Large intestine (tissue), 3 donors: ENCODE measurements at regions not wholly inside any gene's neighbourhood (a gene's known extent, or its start where the extent isn't known, plus 50 kb on each side); places are given as distances from the start of the nearest gene placed in this dataset.

Experiments
- DNase-seq, 2 donors: peaks; one replicate each; pipeline versions ENCODE4 v3.0.0 to v3.0.0-alpha.2; 2013
- H3K27ac ChIP-seq: one replicate; pipeline ENCODE4 v1.5.1; 2013; ENCODE audit warnings: low read length
- H3K27me3 ChIP-seq: 2 replicates; pipeline ENCODE4 v1.6.1; 2013; ENCODE audit warnings: low read length; ENCODE audit not compliant: control insufficient read depth, insufficient read depth
- H3K36me3 ChIP-seq: 2 replicates; pipeline ENCODE4 v1.6.1; 2013; ENCODE audit warnings: low read length; ENCODE audit not compliant: control insufficient read depth, insufficient read depth
- H3K4me1 ChIP-seq: one replicate; pipeline ENCODE4 v1.6.1; 2013; ENCODE audit warnings: low read length; ENCODE audit not compliant: control insufficient read depth, insufficient read depth
- H3K4me3 ChIP-seq: one replicate; pipeline ENCODE4 v1.5.1; 2013; ENCODE audit warnings: low read length
- H3K9me3 ChIP-seq: one replicate; pipeline ENCODE4 v1.6.1; 2013; ENCODE audit warnings: mild to moderate bottlenecking, low read depth, low read length, moderate library complexity; ENCODE audit not compliant: control insufficient read depth
- WGBS: methylation state at CpG from one replicate; pipeline ENCODE4 v1.1.5; 2013; ENCODE audit warnings: low lambda C conversion rate; ENCODE audit not compliant: insufficient coverage; 5-methylcytosine and 5-hydroxymethylcytosine counted together

DNA sequence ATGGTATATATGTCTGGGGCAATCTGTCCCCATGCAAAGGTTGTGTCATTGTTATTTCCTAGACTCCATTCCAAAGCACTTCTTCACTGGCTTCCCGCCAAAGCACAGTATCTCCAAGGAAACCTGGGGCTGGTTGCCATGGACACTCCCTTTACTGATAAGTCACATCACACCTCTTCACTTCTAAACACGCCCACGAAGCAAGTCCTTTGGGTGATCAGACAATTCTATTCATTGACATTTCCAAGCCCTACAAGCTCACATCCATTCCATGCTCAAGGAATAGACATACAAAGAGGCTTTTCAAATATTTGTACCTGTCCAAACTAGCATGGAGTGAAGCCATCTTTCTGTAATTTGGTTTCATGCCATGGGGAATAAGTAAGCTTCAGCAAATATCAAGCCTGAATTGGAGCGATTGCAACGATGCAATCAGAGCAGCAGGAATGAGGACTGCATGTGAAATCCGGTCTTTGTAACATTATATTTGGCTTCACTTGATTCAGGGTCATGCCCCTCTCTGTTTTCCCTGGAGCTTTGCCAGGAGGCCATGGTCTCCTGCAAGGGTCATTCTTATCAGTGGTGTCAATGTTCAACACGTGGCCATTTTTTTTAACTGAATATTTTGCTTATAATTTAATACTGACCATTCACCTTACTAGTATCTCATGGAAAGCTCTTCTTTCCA is 201.6 kb upstream of the TMC3 start:
- WGBS, result 14% methylated on average over 1 of the region's 7 CpGs
- Histone ChIP-seq H3K4me1 (no peaks in the 10 kb centered on the region), H3K27me3 (peaks cover 2% of the 10 kb centered on the region), H3K27ac (no peak overlapping the region), H3K4me3 (no peak overlapping the region), H3K9me3 (no peaks in the 10 kb centered on the region), H3K36me3 (no peaks in the 10 kb centered on the region)
- no peak for DNase-seq

DNA sequence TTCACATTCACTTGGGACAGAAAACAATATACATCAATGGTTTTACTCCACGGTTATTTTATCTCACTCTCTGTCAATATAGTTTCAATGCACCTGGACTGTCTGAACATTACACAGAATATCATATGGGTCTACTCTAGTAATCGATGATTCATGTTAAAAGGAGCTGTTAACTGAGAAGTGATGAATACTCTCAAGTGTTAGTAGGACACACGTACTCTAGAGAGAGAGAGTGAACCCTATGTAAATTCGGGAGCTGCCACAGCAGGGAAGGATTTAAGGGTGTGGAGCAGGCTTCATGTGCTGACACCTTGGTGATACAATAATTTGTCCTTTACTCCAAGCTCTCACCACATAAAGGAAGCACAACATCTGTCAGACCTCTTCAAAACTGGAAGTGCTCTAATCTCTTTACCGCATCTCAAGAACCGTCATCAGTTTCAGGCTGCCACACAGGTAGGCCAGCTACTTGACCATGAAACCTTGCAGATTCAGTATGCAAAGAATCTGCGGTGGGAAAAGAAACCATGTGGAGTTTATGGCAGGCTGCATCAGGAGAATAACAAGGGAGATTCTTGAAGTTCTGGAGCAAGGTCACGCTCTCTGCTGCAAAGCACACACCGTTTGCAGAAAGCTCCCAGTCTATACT is 199.2 kb upstream of the TMC3 start:
- DNase-seq, result no peak
- no peak overlapping the region for H3K27ac ChIP-seq
- no peak overlapping the region for H3K4me3 ChIP-seq
- no peaks in the 10 kb centered on the region for H3K9me3 ChIP-seq
- no peaks in the 10 kb centered on the region for H3K4me1 ChIP-seq
- H3K36me3 ChIP-seq, result no peaks in the 10 kb centered on the region
- H3K27me3 ChIP-seq, result peaks cover 2% of the 10 kb centered on the region
- WGBS, result 82% methylated on average over 3 of the region's 9 CpGs

DNA sequence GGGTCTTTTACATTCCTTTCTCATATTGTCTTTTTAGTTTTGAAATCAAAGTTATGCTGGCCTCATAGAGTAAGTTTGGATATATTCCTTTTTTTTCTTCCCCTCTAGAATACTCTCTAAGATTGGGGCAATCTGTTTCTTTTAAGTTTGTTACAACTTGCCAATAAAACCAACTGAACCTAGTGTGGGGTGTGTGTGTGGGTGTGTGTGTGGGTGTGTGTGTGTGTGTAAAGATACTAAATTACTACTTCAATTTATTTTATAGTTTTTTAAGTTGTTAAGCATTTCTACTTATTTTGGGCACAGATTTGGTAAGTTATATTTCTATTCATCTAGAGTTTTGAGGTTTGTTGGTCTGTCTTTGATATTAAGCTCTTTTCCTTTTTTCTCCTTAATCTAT is 198.2 kb upstream of the TMC3 start:
- Histone ChIP-seq H3K27me3 (peaks cover 2% of the 10 kb centered on the region), H3K4me3 (no peak overlapping the region)
- no peak for DNase-seq

DNA sequence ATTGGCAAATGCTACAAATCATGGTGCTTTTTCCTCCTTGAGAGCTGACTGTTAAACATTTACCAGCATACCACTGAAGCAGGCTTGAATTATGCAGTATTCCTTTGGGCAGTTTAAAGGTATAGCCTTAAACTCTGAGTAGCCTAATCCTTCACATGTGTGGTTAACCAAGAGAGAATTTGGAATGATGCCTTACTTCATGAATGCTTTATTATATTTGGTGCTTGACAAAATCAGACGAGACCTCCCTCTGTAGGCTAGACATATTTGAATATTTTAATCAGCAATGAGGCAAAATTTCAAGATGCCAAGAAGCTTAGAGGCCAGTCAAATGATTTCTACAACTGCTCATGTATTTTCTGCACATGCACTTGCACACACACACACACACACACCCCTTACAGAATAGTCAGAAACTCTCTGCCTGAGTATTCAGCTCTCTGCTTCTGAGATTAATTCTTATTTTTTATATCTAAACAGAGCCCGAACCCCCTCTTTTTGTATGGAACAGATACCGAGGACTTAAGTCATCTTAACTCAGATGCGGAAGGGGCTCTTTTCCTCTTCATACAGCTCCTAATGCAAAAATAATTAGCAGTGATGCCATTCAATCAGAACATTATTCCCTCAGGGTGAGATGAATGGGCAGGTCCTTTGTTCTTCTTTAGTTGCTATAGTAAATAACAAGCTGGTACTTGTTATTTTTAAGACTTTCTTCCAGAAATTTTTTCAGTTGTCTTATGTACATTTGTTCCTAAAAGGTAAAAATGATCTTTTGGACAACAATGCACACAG is 195.5 kb upstream of the TMC3 start:
- H3K9me3 ChIP-seq, result peaks cover 3% of the 10 kb centered on the region
- no peak overlapping the region for H3K4me3 ChIP-seq
- peaks cover 2% of the 10 kb centered on the region for H3K27me3 ChIP-seq
- no peak overlapping the region for H3K27ac ChIP-seq
- no peaks in the 10 kb centered on the region for H3K36me3 ChIP-seq
- H3K4me1 ChIP-seq, result no peaks in the 10 kb centered on the region
- 88% methylated on average over 3 of the region's 4 CpGs for WGBS
- DNase-seq, result no peak

More for the DNA sequence above, 198.2 kb upstream of the TMC3 start:
- H3K36me3 ChIP-seq, result no peaks in the 10 kb centered on the region
- H3K27ac ChIP-seq, result no peak overlapping the region
- H3K9me3 ChIP-seq, result no peaks in the 10 kb centered on the region
- no peaks in the 10 kb centered on the region for H3K4me1 ChIP-seq

DNA sequence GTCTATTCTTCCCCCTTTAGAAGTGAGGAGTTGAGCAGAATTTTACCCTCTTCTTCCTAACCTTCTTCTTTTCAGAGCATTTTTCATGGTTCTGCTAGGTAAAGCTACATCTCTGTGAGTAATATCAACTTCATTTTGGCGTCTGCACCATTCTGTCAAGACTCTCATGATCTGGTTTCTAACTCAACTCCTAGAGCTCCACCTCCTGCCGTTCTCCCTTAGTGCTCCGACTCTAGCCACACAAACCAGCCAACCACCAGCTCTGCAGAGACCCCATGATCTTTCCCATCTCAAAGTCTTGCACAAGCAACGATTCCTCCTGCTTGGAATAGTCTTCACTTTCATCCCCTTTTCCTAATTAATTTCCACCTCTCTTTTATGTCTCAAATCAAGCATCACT is 193.9 kb upstream of the TMC3 start:
- no peaks in the 10 kb centered on the region for H3K4me1 ChIP-seq
- DNase-seq, result no peak
- no peaks in the 10 kb centered on the region for H3K36me3 ChIP-seq
- H3K4me3 ChIP-seq, result no peak overlapping the region
- peaks cover 3% of the 10 kb centered on the region for H3K9me3 ChIP-seq
- 100% methylated on average over 1 of the region's 4 CpGs for WGBS
- no peak overlapping the region for H3K27ac ChIP-seq
- H3K27me3 ChIP-seq, result no peaks in the 10 kb centered on the region

DNA sequence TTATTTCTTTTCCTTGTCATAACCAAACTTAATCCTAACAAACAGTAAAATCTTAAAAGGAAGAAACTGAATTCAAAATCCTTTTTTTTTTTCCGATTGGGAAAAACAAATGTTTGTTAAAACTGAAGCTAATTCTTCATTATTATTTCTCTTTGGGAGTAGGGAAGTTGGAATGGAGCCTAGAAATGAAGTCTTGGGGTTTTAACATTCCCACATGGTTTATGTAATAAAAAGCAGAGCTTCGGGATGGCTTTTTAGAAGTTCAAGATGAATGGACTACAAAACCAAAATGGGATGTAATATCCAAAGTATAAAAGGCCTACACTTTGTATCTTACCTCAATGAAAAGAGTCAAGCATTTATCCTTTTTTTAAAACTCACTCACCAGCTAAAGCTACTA is 189.0 kb upstream of the TMC3 start:
- H3K27ac ChIP-seq, result no peak overlapping the region
- no peaks in the 10 kb centered on the region for H3K36me3 ChIP-seq
- H3K9me3 ChIP-seq, result peaks cover 3% of the 10 kb centered on the region
- 75% methylated on average over 2 of the region's 2 CpGs for WGBS
- H3K4me1 ChIP-seq, result no peaks in the 10 kb centered on the region
- DNase-seq, result no peak
- no peaks in the 10 kb centered on the region for H3K27me3 ChIP-seq
- no peak overlapping the region for H3K4me3 ChIP-seq

DNA sequence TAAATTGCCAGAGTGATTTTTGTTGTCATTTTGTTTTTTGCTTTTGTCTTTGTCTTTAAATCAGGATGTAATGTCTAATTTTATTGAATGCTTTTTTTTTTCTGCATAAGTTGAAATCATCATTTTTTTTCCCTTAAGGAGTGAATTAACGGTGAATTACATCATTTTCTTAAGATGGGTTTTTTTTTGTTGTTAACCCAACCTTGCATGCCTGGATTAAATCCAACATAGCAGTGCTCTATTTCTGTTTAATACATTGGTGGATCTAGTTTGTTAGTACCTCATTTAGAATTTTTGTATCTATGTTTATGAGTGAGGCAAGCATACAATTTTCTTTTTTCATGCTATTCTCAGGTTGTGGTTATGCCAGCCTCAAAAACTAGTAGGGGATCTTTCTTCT is 186.4 kb upstream of the TMC3 start:
- Histone ChIP-seq H3K4me1 (no peaks in the 10 kb centered on the region), H3K9me3 (peaks cover 3% of the 10 kb centered on the region), H3K27ac (no peak overlapping the region), H3K36me3 (no peaks in the 10 kb centered on the region), H3K4me3 (no peak overlapping the region), H3K27me3 (no peaks in the 10 kb centered on the region)
- WGBS, result 75% methylated on average over 1 of the region's 1 CpG
- DNase-seq, result no peak

DNA sequence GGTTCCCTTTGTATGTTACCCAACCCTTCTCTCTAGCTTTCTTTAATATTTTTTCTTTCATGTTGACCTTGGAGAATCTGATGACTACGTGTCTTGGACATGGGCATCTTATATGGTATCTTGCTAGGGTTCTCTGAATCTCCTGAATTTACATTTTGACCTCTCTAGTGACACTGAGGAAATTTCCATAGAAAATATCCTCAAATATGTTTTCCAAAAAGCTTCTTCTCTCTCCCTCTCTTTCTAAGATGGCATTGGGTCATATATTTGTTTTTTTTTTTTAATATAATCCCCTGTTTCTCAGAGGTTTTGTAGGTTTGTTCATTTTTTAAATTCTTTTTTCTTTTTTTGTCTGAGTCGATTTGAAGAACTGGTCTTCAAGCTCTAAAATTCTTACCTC is 184.0 kb upstream of the TMC3 start:
- 86% methylated on average over 2 of the region's 2 CpGs for WGBS
- no peaks in the 10 kb centered on the region for H3K4me1 ChIP-seq

DNA sequence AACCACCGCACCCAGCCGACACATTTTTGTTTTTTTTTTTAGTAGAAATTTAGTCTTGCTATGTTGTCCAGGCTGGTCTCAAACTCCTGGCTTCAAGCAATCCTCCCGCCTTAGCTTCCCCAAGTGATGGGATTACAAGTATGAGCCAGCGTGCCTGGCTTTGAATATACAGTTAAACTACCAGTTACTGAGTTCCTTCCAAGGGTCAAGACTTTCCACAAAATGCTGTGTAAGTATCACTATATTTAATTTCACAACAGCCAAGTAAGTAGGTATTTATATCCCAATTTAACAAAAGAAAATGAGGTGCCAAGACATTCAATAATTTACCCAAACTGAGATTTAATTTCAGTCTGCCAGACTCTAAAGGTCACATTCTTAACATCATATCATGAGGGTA is 181.3 kb upstream of the TMC3 start:
- no peak for DNase-seq
- Histone ChIP-seq H3K9me3 (no peaks in the 10 kb centered on the region), H3K36me3 (no peaks in the 10 kb centered on the region), H3K4me1 (no peaks in the 10 kb centered on the region), H3K27ac (no peak overlapping the region), H3K27me3 (no peaks in the 10 kb centered on the region), H3K4me3 (no peak overlapping the region)
- 100% methylated on average over 1 of the region's 4 CpGs for WGBS

More for the DNA sequence above, 184.0 kb upstream of the TMC3 start:
- no peaks in the 10 kb centered on the region for H3K9me3 ChIP-seq
- H3K27me3 ChIP-seq, result no peaks in the 10 kb centered on the region
- no peak for DNase-seq
- H3K4me3 ChIP-seq, result no peak overlapping the region
- H3K36me3 ChIP-seq, result no peaks in the 10 kb centered on the region
- H3K27ac ChIP-seq, result no peak overlapping the region

DNA sequence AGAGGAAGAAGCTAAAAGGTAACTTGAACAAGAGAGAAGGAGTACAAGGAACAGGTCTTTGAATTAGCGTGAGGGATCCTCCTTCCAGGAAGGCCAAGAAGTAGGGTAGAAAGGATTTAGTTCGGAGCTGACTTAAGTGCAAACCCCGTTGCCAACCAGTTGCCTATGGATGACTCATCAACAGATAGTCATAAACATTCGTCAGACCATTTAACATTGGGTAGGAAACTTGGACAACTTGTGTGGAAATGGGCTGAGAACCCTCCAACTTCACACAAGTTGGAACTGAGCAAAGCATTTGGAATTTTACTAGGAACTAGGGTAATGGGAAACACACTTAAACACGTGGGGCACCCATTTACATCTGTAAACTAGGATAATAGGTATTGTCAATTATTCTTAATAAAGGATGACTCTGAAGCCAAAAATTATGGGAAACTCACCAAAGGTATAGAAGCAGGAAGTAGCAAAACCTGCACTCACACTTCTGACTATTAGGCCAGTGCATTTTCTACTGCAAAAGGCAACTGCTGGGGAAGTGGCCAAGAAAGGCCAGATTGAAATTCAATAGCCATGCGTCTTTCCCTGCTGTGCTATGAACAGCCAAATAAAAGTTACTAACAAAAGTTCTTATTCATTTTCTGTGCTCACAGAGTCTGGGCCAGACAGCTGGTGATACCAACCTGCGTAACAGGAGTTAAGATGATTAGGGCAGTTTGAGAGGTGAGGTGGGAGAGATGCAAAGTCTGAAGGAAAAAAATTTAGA is 174.5 kb upstream of the TMC3 start:
- no peak overlapping the region for H3K27ac ChIP-seq
- 89% methylated on average over 3 of the region's 7 CpGs for WGBS
- H3K9me3 ChIP-seq, result no peaks in the 10 kb centered on the region
- H3K27me3 ChIP-seq, result no peaks in the 10 kb centered on the region
- DNase-seq, result no peak
- H3K4me1 ChIP-seq, result no peaks in the 10 kb centered on the region
- no peaks in the 10 kb centered on the region for H3K36me3 ChIP-seq
- no peak overlapping the region for H3K4me3 ChIP-seq
